Ovary (tissue), 3 donors: ENCODE measurements at regions not wholly inside any gene's neighbourhood (a gene's known extent, or its start where the extent isn't known, plus 50 kb on each side); places are given as distances from the start of the nearest gene placed in this dataset.

Experiments used
- EP300 ChIP-seq: sonication (generic); formaldehyde crosslinking; IDR thresholded peaks from one replicate; pipeline ENCODE4 v1.6.1; 2017; ENCODE audit warnings: antibody characterized with exemption
- POLR2A ChIP-seq: fragments of 450-650 bp; IDR thresholded peaks from one replicate; pipeline ENCODE4 v1.6.1; 2017; ENCODE audit warnings: antibody characterized with exemption, mild to moderate bottlenecking, moderate library complexity
- TF ChIP-seq, protein P1 (sequence below), 3 donors: fragments of 450-650 bp in 2 of 3; fragments of 200-600 bp in 1 of 3; IDR thresholded peaks; one replicate each; pipeline versions ENCODE4 v1.5.1 to v1.8.0; 2016 to 2022; ENCODE audit warnings: antibody characterized with exemption in 3 of 3, mild to moderate bottlenecking in 1 of 3
- donor health status: DM: no; HTN: no; CAD: no.

DNA sequence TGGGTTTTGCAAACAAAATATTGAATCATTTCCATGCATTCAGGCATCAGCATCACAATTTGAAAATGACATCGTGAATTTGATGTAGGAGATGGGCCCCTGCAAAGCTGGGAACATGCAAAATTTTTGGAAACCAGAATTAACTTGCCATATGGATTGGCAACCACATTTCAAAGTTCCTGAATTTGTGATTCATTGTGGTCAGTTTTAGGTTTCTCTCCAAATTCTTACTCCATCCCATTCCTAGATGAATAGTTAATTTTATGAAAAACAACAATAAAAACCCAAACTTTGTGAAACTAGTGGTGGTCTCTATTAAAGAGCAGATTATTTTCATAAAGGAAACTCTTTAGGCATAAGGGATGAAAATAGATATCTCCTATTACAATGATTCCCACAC is 107.8 kb upstream of the SLIT3 start:
- TF ChIP-seq, protein P1, sequence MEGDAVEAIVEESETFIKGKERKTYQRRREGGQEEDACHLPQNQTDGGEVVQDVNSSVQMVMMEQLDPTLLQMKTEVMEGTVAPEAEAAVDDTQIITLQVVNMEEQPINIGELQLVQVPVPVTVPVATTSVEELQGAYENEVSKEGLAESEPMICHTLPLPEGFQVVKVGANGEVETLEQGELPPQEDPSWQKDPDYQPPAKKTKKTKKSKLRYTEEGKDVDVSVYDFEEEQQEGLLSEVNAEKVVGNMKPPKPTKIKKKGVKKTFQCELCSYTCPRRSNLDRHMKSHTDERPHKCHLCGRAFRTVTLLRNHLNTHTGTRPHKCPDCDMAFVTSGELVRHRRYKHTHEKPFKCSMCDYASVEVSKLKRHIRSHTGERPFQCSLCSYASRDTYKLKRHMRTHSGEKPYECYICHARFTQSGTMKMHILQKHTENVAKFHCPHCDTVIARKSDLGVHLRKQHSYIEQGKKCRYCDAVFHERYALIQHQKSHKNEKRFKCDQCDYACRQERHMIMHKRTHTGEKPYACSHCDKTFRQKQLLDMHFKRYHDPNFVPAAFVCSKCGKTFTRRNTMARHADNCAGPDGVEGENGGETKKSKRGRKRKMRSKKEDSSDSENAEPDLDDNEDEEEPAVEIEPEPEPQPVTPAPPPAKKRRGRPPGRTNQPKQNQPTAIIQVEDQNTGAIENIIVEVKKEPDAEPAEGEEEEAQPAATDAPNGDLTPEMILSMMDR (IDR thresholded peaks at IDR 0.05), result no peak
- TF ChIP-seq POLR2A, result no peak
- TF ChIP-seq EP300, result no peak
